ENCODE measurements at regions not wholly inside any gene's neighbourhood (a gene's known extent, or its start where the extent isn't known, plus 50 kb on each side); places are given as distances from the start of the nearest gene placed in this dataset.
"Not testable (repeated sequence)": the region's sequence is repeated elsewhere in the genome, so short reads cannot be mapped to it uniquely, and the experiment has no call there.

DNA sequence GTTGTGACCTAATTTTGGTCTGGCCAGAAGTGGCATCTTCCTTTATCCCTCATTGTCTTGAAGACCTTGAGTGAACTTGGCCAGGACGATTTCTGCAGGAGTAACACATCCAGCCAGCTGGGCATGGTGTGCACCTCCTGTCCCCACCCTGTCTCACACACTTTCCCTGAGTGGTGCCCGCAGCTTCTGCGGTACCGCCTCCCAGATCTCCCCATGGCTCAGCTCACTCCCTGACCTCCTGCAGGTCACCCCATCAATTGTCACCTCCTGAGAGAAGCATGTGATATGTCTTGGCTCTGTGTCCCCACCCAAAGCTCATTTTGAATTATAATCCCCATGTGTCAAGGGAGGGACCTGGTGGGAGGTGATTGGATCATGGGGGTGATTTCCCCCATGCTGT, 50.2 kb upstream of the TP53I11 start:
- intact Hi-C loops (cut with DNase I; ENCODE audit: low total_unique reads): no loop called here
- DNase-seq: no peak
- TF ChIP-seq, protein P1, sequence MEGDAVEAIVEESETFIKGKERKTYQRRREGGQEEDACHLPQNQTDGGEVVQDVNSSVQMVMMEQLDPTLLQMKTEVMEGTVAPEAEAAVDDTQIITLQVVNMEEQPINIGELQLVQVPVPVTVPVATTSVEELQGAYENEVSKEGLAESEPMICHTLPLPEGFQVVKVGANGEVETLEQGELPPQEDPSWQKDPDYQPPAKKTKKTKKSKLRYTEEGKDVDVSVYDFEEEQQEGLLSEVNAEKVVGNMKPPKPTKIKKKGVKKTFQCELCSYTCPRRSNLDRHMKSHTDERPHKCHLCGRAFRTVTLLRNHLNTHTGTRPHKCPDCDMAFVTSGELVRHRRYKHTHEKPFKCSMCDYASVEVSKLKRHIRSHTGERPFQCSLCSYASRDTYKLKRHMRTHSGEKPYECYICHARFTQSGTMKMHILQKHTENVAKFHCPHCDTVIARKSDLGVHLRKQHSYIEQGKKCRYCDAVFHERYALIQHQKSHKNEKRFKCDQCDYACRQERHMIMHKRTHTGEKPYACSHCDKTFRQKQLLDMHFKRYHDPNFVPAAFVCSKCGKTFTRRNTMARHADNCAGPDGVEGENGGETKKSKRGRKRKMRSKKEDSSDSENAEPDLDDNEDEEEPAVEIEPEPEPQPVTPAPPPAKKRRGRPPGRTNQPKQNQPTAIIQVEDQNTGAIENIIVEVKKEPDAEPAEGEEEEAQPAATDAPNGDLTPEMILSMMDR (IDR thresholded peaks at IDR 0.05): no peak

GRCh38 chr11:45001466-45002165, 50.9 kb upstream of the TP53I11 start:
- Histone ChIP-seq H3K4me3 (no peak overlapping the region), H3K9me3 (no peaks in the 10 kb centered on the region), H3K27me3 (no peaks in the 10 kb centered on the region), H3K4me1 (no peaks in the 10 kb centered on the region), H3K36me3 (no peaks in the 10 kb centered on the region), H3K27ac (no peak overlapping the region)
- TF ChIP-seq, protein P1 (IDR thresholded peaks at IDR 0.05): no peak
- intact Hi-C loops (cut with DNase I; ENCODE audit: low total_unique reads): no loop called here
- DNase-seq: no peak

More for the DNA sequence above, 50.2 kb upstream of the TP53I11 start:
- no peaks in the 10 kb centered on the region for H3K9me3 ChIP-seq
- no peaks in the 10 kb centered on the region for H3K4me1 ChIP-seq
- H3K4me3 ChIP-seq: no peak overlapping the region
- H3K27ac ChIP-seq: no peak overlapping the region
- H3K36me3 ChIP-seq: no peaks in the 10 kb centered on the region
- H3K27me3 ChIP-seq: no peaks in the 10 kb centered on the region

- Histone ChIP-seq H3K4me1 (no peaks in the 10 kb centered on the region), H3K27me3 (no peaks in the 10 kb centered on the region), H3K9me3 (no peaks in the 10 kb centered on the region), H3K4me3 (no peak overlapping the region), H3K27ac (no peak overlapping the region), H3K36me3 (no peaks in the 10 kb centered on the region)
- intact Hi-C loops (cut with DNase I; ENCODE audit: low total_unique reads): no loop called here
- DNase-seq: no peak
- TF ChIP-seq, protein P1 (IDR thresholded peaks at IDR 0.05): no peak
Measured at GRCh38 chr11:45005106-45005505, 54.4 kb upstream of the TP53I11 start.

- Histone ChIP-seq H3K4me3 (no peak overlapping the region), H3K36me3 (no peaks in the 10 kb centered on the region), H3K27ac (no peak overlapping the region), H3K9me3 (no peaks in the 10 kb centered on the region), H3K4me1 (no peaks in the 10 kb centered on the region), H3K27me3 (no peaks in the 10 kb centered on the region)
- intact Hi-C loops (cut with DNase I; ENCODE audit: low total_unique reads): no loop called here
- TF ChIP-seq, protein P1 (IDR thresholded peaks at IDR 0.05): no peak
- DNase-seq: no peak
Measured at GRCh38 chr11:45007011-45007410, 56.3 kb upstream of the TP53I11 start.

DNA sequence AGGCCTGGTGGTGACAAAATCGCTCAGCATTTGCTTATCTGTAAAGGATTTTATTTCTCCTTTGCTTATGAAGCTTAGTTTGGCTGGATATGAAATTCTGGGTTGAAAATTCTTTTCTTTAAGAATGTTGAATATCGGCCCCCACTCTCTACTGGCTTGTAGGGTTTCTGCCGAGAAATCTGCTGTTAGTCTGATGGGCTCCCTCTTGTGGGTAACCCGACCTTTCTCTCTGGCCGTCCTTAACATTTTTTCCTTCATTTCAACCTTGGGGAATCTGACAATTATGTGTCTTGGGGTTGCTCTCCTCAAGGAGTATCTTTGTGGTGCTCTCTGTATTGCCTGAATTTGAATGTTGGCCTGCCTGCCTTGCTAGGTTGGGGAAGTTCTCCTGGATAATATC, 65.3 kb upstream of the TP53I11 start:
- H3K4me3 ChIP-seq; H3K9me3 ChIP-seq; DNase-seq; H3K27ac ChIP-seq; H3K27me3 ChIP-seq; H3K36me3 ChIP-seq; intact Hi-C loops (cut with DNase I; ENCODE audit: low total_unique reads): not testable (repeated sequence)
- peaks cover 0 to 11% (median 9%) of the 10 kb centered on the region in 4 donors for H3K4me1 ChIP-seq

DNA sequence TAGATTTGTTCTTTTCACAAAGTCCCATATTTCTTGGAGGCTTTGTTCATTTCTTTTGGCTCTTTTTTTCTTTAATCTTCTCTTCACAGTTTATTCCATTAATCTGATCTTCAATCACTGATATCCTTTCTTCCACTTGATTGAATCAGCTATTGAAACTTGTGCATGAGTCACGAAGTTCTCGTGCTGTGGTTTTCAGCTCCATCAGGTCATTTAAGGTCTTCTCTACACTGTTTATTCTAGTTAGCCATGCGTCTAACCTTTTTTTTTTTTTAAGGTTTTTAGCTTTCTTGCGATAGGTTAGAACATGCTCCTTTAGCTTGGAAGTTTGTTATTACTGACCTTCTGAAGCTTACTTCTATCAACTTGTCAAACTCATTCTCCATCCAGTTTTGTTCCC, 65.8 kb upstream of the TP53I11 start:
- not testable (repeated sequence) for H3K36me3 ChIP-seq

DNA sequence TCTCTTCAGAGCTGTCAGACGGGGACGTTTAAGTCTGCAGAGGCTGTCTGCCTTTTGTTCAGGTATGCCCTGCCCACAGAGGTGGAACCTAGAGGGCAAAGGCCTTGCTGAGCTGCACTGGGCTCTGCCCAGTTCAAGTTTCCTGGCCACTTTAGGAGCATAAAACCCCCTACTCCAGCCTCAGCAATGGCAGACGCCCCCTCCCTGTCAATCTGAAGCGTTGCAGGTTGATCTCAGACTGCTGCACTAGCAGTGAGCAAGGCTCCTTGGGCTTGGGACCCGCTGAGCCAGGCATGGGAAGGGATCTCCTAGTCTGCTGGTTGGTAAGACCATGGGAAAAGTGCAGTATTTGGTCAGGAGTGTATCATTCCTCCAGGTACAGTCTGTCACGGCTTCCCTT, 66.6 kb upstream of the TP53I11 start:
- H3K27me3 ChIP-seq: no peaks in the 10 kb centered on the region
- H3K36me3 ChIP-seq: no peaks in the 10 kb centered on the region
- TF ChIP-seq, protein P1 (IDR thresholded peaks at IDR 0.05): no peak
- peaks cover 0 to 8% (median 0%) of the 10 kb centered on the region in 3 donors for H3K9me3 ChIP-seq
- no peak for DNase-seq
- H3K27ac ChIP-seq: no peak overlapping the region
- no peak overlapping the region for H3K4me3 ChIP-seq
- H3K4me1 ChIP-seq: peaks cover 0 to 25% (median 21%) of the 10 kb centered on the region in 4 donors
- intact Hi-C loops (cut with DNase I; ENCODE audit: low total_unique reads): no loop called here

More for the DNA sequence above, 65.8 kb upstream of the TP53I11 start:
- H3K27ac ChIP-seq; H3K4me3 ChIP-seq; H3K27me3 ChIP-seq; intact Hi-C loops (cut with DNase I; ENCODE audit: low total_unique reads); H3K9me3 ChIP-seq; DNase-seq: not testable (repeated sequence)
- peaks cover 0 to 16% (median 13%) of the 10 kb centered on the region in 4 donors for H3K4me1 ChIP-seq

Measured in tibial artery (tissue), 4 donors.